HepG2 (cell line): ENCODE measurements at regions not wholly inside any gene's neighbourhood (a gene's known extent, or its start where the extent isn't known, plus 50 kb on each side); places are given as distances from the start of the nearest gene placed in this dataset.

Source experiments
- ATAC-seq: fragments of 200-7000 bp; cut with Tn5 transposase; 3 replicates; pipeline ENCODE4 v1.9.1; 2020; ENCODE audit warnings: mild to moderate bottlenecking, moderate library complexity
- BruUV-seq: library from RNA; stranded (reverse); fragments of 400-500 nt; replicated peaks from 2 replicates; lab custom pipeline; 2021; lab: Mats Ljungman, UMichigan
- CTCF ChIA-PET: fragments of 300-600 bp; formaldehyde crosslinking; extraction: SDS; loops from one replicate; lab custom pipeline; 2021; ENCODE audit warnings: low total read pairs, inconsistent platforms, low intra/inter-chr PET ratio; lab: Yijun Ruan, JAX
- POLR2A ChIA-PET: fragments of 350-600 bp; sonication (Branson Sonifier 250); formaldehyde crosslinking; loops from one replicate; lab custom pipeline; 2020; ENCODE audit warnings: antibody characterized with exemption, inconsistent platforms; lab: Yijun Ruan, JAX
- DNase-seq: peaks from one replicate; pipeline ENCODE4 v3.0.0-alpha.2; 2015; ENCODE audit warnings: low spot score
- FAIRE-seq: peaks from 3 replicates; lab custom pipeline; 2011; peaks lifted over from hg19 to GRCh38; lab: Jason Lieb, UNC
- H2AFZ ChIP-seq: one replicate; pipeline ENCODE4 v1.6.1; 2011; ENCODE audit warnings: low read length, inconsistent platforms
- H3K27ac ChIP-seq: fragments of 300-600 bp; 3 replicates; pipeline ENCODE4 v1.8.0; 2011; ENCODE audit warnings: mixed run types, mild to moderate bottlenecking, mixed read lengths, low read length, inconsistent platforms; ENCODE audit not compliant: insufficient read depth; ENCODE audit errors: extremely low read length
- H3K27me3 ChIP-seq, 2 experiments: fragments of 200-600 bp in 1 of 2; 2 replicates in 1 of 2; 3 replicates in 1 of 2; pipeline versions ENCODE4 v1.6.0 to v1.8.0; 2011; ENCODE audit warnings: low read length in 2 of 2, mild to moderate bottlenecking in 2 of 2, moderate library complexity in 2 of 2, inconsistent platforms in 1 of 2; ENCODE audit not compliant: insufficient read depth in 2 of 2, control insufficient read depth in 1 of 2
- H3K36me3 ChIP-seq, 2 experiments: fragments of 200-600 bp in 1 of 2; replicated peaks in 1 of 2; 2 replicates in 1 of 2; 3 replicates in 1 of 2; pipeline versions ENCODE4 v1.5.1 to v1.8.0; 2011; ENCODE audit warnings: low read length in 2 of 2, inconsistent platforms in 1 of 2; ENCODE audit not compliant: insufficient read depth in 2 of 2, control insufficient read depth in 1 of 2
- H3K4me1 ChIP-seq: 2 replicates; pipeline ENCODE4 v1.5.1; 2012; ENCODE audit warnings: low read length, inconsistent platforms; ENCODE audit not compliant: insufficient read depth
- H3K4me2 ChIP-seq: 2 replicates; pipeline ENCODE4 v1.6.0; 2011; ENCODE audit warnings: low read depth, low read length, inconsistent platforms
- H3K4me3 ChIP-seq, 3 experiments: fragments of 200-600 bp in 1 of 3; sonication (generic), shearing (Covaris generic) in 1 of 3; replicated peaks in 1 of 3; 2 replicates each; pipeline ENCODE4 v1.5.1; 2011 to 2016; ENCODE audit warnings: low read length in 3 of 3, inconsistent platforms in 2 of 3, low read depth in 2 of 3, mild to moderate bottlenecking in 2 of 3, control low read depth in 1 of 3, mixed read lengths in 1 of 3; ENCODE audit not compliant: insufficient read depth in 1 of 3
- H3K79me2 ChIP-seq: one replicate; pipeline ENCODE4 v1.6.1; 2011; ENCODE audit warnings: low read length, inconsistent platforms; ENCODE audit not compliant: insufficient read depth
- H3K9ac ChIP-seq: 2 replicates; pipeline ENCODE4 v1.6.0; 2011; ENCODE audit warnings: mild to moderate bottlenecking, low read depth, low read length, inconsistent platforms; ENCODE audit not compliant: insufficient read depth
- H3K9me3 ChIP-seq: 2 replicates; pipeline ENCODE4 v1.5.1; 2012; ENCODE audit warnings: mild to moderate bottlenecking, low read length
- H4K20me1 ChIP-seq: 2 replicates; pipeline ENCODE4 v1.6.0; 2011; ENCODE audit warnings: inconsistent platforms, mild to moderate bottlenecking, low read length, moderate library complexity; ENCODE audit not compliant: insufficient read depth
- BORCS8-MEF2B ChIP-seq: sonication (generic); formaldehyde crosslinking; IDR thresholded peaks from 2 replicates; pipeline ENCODE4 v1.8.0; 2022; ENCODE audit warnings: mild to moderate bottlenecking, missing genetic modification reagents
- CAMTA2 ChIP-seq: sonication (generic); formaldehyde crosslinking; IDR thresholded peaks from 2 replicates; pipeline ENCODE4 v1.4.0; 2020; ENCODE audit warnings: mild to moderate bottlenecking, missing genetic modification reagents, borderline replicate concordance
- ZKSCAN5 ChIP-seq: sonication (generic); formaldehyde crosslinking; IDR thresholded peaks from 2 replicates; pipeline ENCODE4 v1.5.1; 2020; ENCODE audit warnings: mild to moderate bottlenecking, missing genetic modification reagents
- ZMYM2 ChIP-seq: sonication (generic); formaldehyde crosslinking; IDR thresholded peaks from 2 replicates; pipeline ENCODE4 v1.8.0; 2022; ENCODE audit warnings: mild to moderate bottlenecking, missing genetic modification reagents
- ZNF317 ChIP-seq: sonication (generic); formaldehyde crosslinking; IDR thresholded peaks from 2 replicates; pipeline ENCODE4 v1.5.0; 2020; ENCODE audit warnings: mild to moderate bottlenecking, missing genetic modification reagents
- ZNF432 ChIP-seq: sonication (generic); formaldehyde crosslinking; IDR thresholded peaks from 2 replicates; pipeline ENCODE4 v1.5.0; 2020; ENCODE audit warnings: missing genetic modification reagents, mild to moderate bottlenecking, borderline replicate concordance
- ZNF441 ChIP-seq: sonication (generic); formaldehyde crosslinking; IDR thresholded peaks from 2 replicates; pipeline ENCODE4 v1.7.0; 2021; ENCODE audit warnings: missing genetic modification reagents, borderline replicate concordance
- ZSCAN21 ChIP-seq: sonication (generic); formaldehyde crosslinking; IDR thresholded peaks from 2 replicates; pipeline ENCODE4 v1.8.0; 2022; ENCODE audit warnings: mild to moderate bottlenecking, missing genetic modification reagents, moderate library complexity, borderline replicate concordance
- WGBS: methylation state at CpG from one replicate; pipeline ENCODE4 v1.1.6; 2017; ENCODE audit warnings: low lambda C conversion rate; 5-methylcytosine and 5-hydroxymethylcytosine counted together
- in situ Hi-C: cut with HindIII; loops from 2 replicates; pipeline ENCODE4 v1.10.0; 2017; ENCODE audit warnings: low pct_unique_long_range_greater_than_20kb; ENCODE audit not compliant: extremely low pct_ligation_motif_present
- intact Hi-C: fragments of 100-400 bp; cut with micrococcal nuclease; formaldehyde crosslinking; loops from one replicate; pipeline ENCODE4 v1.10.0; 2022; ENCODE audit not compliant: unreplicated experiment
- TF ChIP-seq, protein P1 (sequence below): sonication (generic); formaldehyde crosslinking; IDR thresholded peaks from 2 replicates; pipeline ENCODE4 v1.5.1; 2020; ENCODE audit warnings: missing genetic modification reagents, mild to moderate bottlenecking, borderline replicate concordance
- TF ChIP-seq, protein P2 (sequence below): sonication (generic); formaldehyde crosslinking; IDR thresholded peaks from 2 replicates; pipeline ENCODE4 v1.5.0; 2020; ENCODE audit warnings: missing genetic modification reagents, mild to moderate bottlenecking, borderline replicate concordance

DNA sequence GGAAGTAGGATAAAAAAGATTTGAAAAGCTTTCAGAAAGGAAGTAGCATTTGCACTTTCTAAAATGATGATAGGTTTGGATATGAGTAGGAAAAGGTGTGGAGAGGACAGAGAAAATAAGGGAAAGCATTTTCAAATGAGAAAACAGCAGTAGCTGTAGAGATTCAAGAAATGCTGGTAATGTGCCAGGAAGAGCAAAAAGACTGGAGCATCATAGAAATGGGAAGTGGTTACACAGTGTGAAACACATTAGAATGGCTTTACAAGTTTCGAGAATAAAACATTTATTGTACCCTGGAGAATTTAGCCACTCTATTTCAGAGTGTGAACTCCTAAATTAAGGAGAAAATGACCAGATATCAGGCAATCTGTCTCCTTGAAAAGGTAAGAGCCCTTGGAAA, 108.3 kb upstream of the CHL1 start:
- DNase-seq (no peak), ATAC-seq (no peak), FAIRE-seq (no peak)
- no TSS peak for BruUV-seq
- H3K79me2 ChIP-seq = no peaks in the 10 kb centered on the region
- H3K36me3 ChIP-seq = no peaks in the 10 kb centered on the region
- no peaks in the 10 kb centered on the region; a peak in 1 of 5 replicates for H3K27me3 ChIP-seq
- no peak overlapping the region for H3K9ac ChIP-seq
- 0% methylated on average over 1 of the region's 1 CpG for WGBS
- H3K27ac ChIP-seq = no peak overlapping the region
- peaks cover 8% of the 10 kb centered on the region; the same call in 1 of the 2 replicates for H3K9me3 ChIP-seq
- ChIA-PET CTCF (no interaction called here), POLR2A (no interaction called here)
- TF ChIP-seq, protein P1, sequence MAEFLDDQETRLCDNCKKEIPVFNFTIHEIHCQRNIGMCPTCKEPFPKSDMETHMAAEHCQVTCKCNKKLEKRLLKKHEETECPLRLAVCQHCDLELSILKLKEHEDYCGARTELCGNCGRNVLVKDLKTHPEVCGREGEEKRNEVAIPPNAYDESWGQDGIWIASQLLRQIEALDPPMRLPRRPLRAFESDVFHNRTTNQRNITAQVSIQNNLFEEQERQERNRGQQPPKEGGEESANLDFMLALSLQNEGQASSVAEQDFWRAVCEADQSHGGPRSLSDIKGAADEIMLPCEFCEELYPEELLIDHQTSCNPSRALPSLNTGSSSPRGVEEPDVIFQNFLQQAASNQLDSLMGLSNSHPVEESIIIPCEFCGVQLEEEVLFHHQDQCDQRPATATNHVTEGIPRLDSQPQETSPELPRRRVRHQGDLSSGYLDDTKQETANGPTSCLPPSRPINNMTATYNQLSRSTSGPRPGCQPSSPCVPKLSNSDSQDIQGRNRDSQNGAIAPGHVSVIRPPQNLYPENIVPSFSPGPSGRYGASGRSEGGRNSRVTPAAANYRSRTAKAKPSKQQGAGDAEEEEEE (CRISPR knock-in tag) = no peak
- no peak for TF ChIP-seq BORCS8-MEF2B
- TF ChIP-seq ZKSCAN5 (CRISPR knock-in tag) = no peak
- no peak for TF ChIP-seq ZMYM2 (CRISPR knock-in tag)
- TF ChIP-seq CAMTA2 (CRISPR knock-in tag) = no peak
- no peak for TF ChIP-seq ZSCAN21 (CRISPR knock-in tag)
- no peak for TF ChIP-seq ZNF317
- TF ChIP-seq, protein P2, sequence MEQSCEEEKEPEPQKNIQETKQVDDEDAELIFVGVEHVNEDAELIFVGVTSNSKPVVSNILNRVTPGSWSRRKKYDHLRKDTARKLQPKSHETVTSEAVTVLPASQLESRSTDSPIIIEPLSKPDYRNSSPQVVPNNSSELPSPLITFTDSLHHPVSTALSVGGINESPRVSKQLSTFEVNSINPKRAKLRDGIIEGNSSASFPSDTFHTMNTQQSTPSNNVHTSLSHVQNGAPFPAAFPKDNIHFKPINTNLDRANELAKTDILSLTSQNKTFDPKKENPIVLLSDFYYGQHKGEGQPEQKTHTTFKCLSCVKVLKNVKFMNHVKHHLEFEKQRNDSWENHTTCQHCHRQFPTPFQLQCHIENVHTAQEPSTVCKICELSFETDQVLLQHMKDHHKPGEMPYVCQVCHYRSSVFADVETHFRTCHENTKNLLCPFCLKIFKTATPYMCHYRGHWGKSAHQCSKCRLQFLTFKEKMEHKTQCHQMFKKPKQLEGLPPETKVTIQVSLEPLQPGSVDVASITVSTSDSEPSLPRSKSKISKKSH = no peak
- no peak for TF ChIP-seq ZNF441 (CRISPR knock-in tag)
- TF ChIP-seq ZNF432 (CRISPR knock-in tag) = no peak
- H2AFZ ChIP-seq = no peak overlapping the region
- intact Hi-C loops (no loop called here), in situ Hi-C loops (no loop called here)
- no peak overlapping the region for H3K4me2 ChIP-seq
- H3K4me1 ChIP-seq = no peaks in the 10 kb centered on the region
- H4K20me1 ChIP-seq = no peaks in the 10 kb centered on the region
- no peak overlapping the region for H3K4me3 ChIP-seq
